GDM1 (cell line): ENCODE measurements at regions not wholly inside any gene's neighbourhood (a gene's known extent, or its start where the extent isn't known, plus 50 kb on each side); places are given as distances from the start of the nearest gene placed in this dataset.
A peak's percentile ranks its signal among the peaks of the same experiment; 100 is the strongest.

Experiments used
- DNase-seq: peaks from one replicate; lab custom pipeline; 2025; lab: John Stamatoyannopoulos, UW

DNA sequence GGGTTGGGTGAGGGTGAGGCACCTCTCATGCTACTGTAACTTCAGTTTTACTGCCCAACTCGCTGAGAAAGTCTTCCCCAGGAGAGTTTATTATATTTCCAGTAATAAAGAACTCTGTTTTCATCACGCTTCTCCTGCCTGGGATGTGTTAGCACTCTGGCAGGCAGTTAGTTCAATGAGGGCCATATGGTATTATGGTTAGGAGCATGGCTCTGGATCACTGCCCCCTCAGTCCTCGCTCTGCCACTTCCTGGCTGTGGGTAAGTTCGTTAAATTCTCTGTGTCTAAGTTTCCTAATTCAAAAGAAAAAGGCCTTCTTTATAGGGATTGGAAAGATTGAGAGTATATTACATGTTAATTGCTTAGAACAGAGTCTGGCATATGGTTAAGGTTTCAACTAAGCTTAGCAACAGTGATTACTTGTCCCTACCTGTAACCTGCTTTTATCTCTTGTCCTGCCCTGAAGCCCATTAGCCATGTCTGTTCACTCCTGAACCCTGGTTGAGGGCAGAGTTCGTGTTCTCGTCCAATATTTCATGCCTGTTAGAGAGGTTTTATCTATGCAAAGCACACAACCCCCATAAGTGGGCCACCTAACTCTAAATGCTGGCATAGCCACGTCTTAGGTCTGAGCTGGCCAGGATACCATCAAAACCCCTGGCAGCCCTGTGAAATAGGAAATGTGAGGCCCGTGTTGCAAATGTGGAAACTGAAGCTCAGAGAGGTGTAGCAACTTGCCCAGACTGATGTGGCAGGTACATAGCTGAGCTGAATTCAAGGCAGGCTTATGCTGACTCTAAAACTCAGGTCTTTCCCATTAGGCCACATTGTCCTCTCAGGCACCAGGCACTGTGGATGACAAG, 342.5 kb upstream of the JARID2 start:
- DNase-seq = peak; percentile 36

DNA sequence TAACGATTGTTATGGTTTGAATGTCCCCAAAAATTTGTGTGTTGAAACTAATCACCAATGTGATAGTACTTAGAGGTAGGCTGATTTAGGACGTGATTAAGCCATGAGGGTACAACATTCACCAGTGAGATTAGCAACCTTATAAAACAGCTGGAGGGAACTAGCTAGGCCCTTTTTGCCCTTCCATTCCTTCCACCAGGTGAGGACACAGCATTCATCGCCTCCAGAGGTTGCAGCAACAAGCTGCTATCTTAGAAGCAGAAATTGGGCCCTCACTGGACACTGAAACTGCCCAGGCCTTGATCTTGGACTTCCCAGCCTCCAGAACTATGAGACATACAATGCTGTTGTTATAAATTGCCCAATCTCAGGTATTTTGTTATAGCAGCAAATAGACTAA, 340.7 kb upstream of the JARID2 start:
- no peak for DNase-seq

DNA sequence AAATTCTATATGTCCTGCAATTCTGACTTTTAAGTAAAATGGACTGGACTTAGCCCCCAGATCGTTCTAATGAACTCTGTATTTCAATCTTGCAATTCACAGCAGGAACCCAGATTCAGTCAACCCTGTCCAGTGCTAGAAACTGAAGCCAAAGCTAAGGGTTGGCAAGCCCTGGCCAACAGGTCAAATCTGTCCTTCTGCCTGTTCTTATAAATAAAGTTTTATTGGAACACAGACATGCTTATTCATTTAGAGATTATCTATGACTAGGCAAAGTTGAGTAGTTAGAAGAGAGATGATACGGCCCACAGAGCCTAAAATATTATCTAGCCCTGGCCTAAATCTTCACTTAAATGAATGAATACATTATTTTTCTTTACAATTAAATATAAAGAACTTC, 339.2 kb upstream of the JARID2 start:
- DNase-seq = no peak

DNA sequence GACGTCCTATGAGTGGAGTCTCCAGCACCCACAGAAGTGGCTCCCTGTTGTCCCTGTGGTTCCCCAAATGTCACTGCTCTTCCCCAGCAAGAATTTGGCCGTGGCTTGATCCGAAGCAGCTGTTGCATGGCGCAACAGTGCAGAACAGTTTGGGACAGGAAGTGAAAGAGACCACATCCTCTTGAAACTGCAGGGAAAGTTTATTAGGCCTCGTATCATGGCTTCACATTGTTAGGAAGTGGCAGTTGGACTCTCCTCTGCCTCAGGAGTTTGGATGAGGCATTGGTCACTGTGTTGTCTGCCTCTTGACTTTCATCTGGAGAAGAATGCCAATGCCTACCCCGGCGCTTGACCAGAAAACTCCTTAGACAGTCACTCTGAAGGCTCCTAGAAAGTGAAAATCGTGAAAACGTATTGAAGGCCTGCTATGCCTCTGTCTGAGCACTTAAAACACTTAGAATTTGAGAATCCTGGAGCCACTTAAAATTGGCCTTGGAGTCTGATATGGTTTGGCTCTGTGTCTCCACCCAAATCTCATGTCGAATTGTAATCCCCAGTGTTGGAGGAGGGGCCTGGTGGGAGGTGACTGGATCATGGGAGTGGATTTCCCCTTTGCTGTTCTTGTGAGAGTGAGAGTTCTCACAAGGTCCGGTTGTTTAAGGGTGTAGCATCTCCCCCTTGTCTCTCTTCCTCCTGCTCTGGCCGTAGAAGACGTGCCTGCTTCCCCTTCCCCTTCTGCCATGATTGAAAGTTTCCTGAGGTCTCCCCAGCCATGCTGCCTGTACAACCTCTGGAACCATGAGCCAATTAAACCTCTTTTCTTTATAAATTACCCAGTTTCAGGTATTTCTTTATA, 334.9 kb upstream of the JARID2 start:
- DNase-seq = peak; percentile 74

DNA sequence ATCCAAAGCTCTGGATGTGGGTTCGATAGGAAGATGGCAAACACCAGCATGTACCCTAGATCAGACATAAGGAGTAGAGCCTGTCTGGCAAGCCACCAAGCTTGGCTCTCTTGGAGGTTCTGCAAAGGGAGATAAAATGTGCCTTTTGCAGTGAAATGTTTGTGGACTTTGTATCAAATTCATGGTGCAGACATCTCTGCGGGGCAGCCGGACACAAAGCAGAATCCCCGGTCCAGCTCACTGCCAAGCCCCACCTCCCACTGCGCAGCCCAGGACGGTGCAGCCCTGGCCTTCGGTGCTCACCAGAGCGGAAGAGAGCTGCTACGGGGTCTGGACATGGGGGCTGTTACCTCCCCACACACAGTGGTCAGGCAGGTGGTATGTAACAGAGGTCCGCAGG, 333.6 kb upstream of the JARID2 start:
- DNase-seq = no peak

DNA sequence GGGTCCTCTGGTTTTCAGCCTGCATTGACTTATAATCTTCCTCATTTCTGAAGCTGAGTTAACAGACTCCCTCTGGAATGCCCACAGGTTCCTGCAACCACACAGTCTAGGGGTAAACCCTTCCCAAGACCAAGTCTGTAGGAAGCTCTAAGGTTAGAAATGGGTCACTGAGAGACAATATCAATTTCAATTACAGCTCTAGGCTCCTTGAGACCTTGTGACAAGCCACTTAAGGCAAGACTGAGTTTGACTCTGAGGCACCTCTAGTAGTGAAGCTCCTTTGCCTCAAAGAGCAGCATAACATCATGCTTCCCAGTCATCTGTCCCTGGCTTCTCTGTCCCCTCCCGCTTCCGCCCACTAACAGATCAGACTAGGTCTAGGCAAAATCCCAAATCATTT, 333.2 kb upstream of the JARID2 start:
- DNase-seq = no peak

DNA sequence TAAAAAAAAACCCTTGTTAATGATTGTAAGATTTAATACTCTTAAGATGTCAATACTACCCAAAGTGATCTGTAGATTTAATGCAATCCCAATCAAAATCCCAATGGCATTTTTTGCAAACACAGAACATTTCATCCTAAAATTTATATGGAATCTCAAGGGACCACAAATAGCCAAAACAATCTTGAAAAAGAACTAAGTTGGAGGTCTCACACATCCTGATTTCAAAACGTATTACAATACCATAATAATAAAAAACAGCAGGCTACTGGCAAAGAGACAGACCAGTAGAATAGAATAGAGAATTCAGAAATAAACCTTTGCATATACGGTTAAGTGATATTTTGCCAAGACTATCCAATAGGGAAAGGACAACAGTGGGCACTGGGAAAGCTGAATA, 331.9 kb upstream of the JARID2 start:
- no peak for DNase-seq

DNA sequence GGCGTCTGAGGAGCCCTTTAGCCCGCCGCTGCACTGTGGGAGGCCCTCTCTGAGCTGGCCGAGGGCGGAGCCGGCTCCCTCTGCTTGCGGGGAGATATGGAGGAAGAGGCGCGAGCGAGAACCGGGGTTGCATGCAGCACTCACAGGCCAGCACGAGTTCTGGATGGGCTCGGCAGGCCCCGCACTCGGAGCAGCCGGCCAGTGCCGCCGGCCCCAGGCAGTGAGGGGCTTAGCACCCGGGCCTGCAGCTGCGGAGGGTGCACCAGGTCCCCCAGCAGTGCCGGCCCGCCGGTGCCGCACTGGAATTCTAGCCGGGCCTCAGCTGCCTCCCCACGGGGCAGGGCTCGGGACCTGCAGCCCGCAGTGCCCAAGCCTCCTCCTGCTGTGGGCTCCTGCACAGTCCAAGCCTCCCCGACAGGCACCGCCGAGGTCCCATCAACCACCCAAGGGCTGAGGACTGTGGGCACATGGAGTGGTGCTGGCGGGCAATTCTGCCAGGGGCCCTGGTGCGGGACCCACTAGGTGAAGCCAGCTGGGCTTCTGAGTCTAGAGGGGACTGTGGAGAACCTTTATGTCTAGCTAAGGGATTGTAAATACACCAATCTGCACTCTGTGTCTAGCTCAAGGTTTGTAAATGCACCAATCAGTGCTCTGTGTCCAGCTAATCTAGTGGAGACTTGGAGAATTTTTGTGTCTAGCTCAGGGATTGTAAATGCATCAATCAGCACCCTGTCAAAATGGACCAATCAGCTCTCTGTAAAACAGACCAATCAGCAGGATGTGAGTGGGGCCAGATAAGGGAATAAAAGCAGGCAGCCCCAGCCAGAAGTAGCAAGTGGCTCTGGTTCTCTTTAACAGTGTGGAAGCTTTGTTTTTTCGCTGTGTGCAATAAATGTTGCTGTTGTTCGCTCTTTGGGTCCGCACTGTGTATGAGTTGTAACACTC, 329.7 kb upstream of the JARID2 start:
- no peak for DNase-seq

DNA sequence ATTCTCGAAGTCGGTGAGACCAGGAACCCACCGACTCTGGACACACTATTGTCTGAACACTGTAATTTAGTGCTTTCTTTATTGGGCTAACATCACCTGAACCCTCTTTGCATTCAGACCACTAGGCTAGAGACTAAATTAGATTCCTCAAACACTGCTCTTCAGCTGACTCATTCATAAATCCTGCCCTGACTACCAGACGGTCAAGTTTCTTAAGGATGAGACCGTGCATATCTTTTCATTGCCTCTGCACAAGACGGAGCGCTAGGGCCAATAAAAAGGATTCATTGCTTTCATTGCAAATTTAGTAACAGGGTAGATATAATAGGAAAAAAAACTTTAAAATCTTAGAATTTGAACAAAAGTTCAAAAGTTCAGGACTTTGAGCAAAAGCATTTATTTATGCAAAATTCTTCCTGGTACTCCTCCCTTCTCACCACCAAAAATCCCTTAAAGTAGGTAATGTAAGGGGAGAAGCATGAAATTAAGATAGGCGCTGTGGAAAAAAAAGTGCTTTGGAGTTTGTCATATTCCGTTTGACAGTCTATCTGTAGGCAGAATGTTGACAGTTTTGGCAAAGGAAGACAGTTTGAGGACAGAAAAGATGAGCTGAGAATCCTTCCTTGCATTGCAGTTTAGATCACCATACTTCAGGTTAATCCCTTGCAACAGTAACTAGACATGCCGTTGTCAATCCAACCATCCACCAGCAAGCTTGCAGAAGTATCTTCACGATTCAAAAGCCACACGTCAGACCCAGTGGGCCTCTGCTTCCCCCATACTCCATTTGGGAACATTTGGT, 328.6 kb upstream of the JARID2 start:
- no peak for DNase-seq

DNA sequence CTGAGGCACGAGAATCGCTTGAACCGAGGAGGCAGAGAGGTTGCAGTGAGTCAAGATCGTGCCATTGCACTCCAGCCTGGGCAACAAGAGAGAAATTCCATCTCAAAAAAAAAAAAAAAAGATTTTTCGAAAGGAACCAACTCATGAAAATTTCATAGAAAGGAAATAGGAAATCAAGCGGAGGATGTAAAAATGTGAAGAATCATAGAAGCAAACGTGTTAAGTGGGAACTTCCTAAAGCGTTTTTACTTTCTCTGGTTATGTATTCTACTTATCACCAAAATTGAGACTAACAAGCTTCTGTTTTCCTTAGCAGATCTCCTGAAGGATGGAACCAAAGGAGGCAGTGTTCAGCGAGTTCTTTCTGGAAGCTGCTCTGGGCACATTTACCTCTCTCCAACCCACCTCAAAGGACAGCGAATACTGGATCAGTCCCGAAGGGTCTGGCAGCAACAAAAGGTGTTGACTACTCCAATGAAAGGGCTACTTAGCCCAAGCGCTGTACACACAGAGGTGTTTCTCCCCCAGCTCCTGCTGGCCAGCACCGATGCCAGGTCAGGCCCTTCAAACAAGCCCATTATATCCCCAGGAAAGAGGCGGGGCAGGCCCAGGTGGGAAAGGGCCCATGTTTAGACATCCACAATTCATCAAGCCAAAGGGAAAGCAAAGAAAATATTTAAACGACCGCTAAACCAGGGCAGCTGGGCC, 327.5 kb upstream of the JARID2 start:
- DNase-seq = no peak

DNA sequence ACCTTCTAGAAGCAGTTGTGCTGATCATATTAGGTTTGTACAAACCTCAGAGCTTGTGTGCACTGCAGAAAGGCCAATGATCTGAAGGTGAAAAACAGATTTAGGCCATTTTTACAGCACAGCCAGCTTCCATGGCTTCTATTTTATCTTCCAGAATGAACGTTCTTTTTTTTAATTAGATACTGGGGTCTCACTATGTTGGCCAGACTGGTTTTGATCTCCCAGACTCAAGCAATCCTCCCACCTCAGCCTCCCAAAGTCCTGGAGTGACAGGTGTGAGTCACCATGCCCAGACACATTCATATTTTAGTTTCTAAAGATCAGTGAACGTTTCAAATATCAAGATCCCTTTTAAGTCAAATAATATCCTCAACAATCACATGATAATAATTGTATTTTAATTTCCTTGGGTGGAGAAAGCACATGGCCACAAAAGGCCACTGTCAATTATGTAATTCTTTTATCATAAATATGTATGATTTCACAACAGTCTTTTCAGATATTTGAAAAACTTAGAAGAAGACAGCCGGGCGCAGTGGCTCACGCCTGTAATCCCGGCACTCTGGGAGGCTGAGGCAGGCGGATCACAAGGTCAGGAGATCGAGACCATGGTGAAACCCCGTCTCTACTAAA, 326.7 kb upstream of the JARID2 start:
- DNase-seq = no peak

DNA sequence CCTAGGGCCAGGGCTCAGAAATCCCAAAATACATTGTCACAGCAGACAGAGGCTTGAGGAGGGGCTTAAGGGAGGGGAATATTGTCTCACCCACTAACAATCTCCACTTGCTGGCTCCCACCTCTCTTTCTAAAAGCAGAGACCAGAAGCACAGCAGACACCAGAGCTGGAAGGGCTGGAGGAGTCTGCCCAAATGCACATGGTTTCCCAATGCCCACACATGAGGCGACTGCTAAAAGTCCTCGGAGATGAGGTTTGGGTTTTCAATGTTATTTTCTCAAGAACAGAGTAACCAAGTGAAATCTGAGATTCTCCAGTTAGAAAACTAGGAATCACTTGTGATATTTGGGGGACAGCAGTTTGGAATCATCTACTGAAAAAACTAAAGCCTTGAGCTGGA, 325.6 kb upstream of the JARID2 start:
- no peak for DNase-seq

DNA sequence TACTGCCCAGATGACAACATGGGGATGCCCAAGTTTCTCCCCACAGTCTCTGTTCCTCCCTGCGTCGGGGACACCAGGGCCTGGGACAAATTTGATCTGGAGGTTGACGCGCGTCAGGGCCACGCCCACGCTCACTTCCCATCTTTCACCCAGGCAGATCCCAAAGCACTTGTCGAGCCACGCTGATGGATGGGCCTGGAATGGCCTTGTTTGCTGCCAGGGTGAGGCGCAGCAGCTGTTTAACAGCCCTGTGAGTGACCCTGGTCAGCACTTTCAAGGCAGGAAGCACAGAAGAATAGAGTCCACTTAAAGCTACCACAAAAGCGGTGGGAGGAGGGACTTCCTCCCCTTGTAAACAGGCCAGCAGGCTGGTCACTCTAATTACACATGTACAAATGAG, 324.7 kb upstream of the JARID2 start:
- DNase-seq = no peak

DNA sequence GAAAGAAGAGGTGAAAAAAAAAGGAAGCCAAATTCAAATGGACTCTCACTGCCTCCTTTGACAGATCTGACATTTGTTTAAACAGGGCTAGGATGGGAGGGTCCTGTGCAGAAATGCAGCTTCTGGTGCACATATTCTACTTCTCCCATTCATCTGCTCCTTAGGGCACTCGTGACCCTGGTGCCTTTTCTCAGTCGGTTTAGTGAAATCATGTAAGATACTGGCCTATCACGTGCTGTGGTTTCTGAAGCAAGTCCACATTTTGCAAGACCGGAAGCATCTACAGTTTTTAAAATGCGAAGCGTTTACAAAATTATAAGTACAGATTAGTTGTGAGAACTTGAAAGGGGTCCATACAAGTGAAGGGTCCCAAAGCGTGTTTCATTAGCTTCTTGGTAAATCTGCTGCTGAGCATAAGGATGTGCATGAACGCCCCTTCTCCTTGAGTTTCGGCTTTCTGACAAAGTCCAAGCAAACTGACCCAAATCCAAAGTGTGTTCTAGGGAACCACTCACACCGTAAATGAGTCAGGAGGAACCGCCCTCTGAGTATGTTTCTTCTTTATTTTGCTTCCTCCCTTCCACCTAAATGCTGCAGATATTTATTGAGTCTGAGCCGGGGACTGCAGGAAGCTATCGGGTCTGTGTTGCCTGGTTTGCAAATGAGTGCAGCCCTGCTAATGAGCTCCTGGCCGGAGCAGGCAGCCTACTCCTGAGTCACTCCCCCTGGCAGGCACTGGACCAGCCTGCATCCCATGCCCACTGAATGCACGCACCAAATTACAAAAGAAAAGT, 323.8 kb upstream of the JARID2 start:
- no peak for DNase-seq

DNA sequence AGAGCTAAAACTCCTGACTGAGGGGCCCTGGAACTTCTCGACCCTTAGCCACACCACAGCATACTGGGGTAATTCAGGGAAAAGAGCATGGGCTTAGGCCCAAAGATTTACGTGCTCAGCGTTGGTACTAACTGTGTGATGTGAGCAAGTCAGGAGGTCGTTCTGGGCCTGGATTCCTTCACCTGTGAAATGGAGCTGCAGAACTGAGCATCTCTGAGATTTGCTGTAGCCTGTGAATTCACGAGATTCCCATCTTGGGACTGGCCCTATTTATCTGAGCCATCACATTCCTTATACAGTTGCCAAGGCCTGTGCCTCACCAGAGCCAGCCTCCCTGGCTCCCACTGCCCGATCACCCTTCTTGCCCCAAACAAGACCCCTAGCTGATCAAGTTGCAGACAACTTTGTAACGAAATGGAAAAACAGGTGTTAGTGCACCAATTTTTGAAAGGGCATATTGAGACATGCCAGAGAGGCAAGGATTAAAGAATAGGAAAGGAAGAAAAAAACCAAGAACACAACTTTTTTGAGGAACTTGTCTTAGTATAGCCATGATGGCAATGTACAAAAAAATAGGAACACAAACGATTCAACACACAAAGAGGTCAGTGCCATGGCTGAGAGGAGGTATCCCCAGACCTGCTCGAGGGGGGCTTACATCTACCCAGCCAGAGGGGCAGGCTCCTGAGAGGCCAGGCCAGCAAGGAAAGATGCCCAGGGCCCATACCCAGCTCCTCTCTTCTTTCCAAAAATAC, 323.0 kb upstream of the JARID2 start:
- DNase-seq = no peak

DNA sequence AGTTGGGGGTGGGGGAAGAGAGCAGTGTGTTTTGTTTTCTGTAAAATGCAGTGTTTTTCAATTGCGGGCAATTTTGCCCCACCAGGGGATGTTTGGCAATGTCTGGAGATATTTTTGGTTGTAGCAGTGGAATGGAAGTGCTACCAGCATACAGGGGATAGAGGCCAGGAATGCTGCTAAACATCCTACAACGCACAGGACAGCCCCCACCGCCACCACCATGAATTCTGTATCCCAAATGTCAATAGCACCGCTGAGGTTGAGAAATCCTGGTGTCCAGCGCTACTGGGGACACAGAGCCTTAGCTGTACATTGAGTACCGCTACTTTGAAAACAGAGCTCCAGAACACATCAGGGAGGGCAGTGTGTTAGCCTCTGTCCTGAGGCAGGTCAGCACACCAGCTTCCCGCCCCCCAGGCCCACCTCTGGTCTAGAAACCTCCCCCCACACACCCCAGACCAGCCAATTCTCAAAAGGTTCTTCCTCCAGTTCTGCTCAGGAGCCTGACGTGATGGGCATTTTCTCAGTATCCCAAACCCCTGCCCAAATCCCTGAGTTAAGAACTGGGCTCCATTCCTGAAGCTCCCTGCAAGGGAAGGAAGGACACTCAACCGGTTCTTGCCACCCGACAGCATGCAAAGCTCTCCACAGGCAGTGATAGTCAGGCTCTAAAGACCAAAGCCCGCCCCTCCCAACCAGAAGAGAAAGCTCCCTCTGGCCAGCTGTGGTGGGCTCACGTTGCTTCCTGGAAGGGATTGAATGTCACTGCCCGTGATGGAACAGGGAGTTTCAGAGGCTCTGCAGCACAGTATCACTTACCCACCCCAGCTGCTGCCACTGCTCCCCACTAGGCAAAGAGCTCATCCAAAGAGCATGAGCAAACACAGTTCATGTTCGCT, 321.5 kb upstream of the JARID2 start:
- DNase-seq = no peak

DNA sequence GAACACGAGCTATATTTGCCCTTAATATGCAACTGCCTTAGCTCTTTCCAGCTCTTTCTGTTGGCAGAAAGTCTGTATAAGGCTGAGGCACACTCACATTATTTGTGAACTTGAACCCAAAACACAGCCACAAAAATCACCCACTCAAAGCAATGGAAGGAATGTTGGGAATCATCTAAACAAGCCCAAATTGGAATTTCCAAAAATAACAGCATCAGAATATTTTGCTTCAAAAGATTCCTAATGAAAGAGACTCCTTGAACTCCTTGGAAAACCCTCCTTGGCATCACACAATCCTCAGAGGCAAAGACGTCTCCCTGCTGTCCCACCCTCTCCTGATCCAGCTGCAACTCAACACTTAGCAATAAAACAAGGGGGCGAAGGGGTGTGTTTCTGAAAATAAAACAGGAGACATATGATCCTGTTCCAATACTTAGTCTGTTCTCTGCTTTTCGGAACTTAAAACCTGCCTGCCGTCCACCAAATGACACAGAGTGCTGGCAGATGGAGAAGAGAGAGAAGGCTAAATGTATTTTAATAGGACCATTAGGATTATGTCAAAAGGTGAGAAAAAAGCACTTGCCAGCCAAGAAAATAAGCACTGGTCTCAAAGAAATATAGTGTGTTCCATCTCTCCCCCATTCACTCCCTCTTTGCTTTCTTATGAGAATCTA, 320.7 kb upstream of the JARID2 start:
- DNase-seq = no peak
